Common myeloid progenitor, CD34-positive (primary cell): ENCODE measurements at regions not wholly inside any gene's neighbourhood (a gene's known extent, or its start where the extent isn't known, plus 50 kb on each side); places are given as distances from the start of the nearest gene placed in this dataset.
"Not testable (repeated sequence)": the region's sequence is repeated elsewhere in the genome, so short reads cannot be mapped to it uniquely, and the experiment has no call there.

ENCODE experiments used
- CTCF ChIA-PET: fragments of 350-600 bp; sonication (Branson Sonifier 250); formaldehyde crosslinking; loops from one replicate; lab custom pipeline; 2021; ENCODE audit warnings: antibody characterized with exemption; lab: Charles Lee
- POLR2A ChIA-PET: fragments of 350-600 bp; sonication (Branson Sonifier 250); formaldehyde crosslinking; loops from one replicate; lab custom pipeline; 2021; ENCODE audit warnings: antibody characterized with exemption; lab: Charles Lee
- DNase-seq, 3 donors: peaks; one replicate each; pipeline versions ENCODE4 v3.0.0 to v3.0.0-alpha.2; 2013
- H3K27ac ChIP-seq, 2 experiments: 1 replicate in 1 of 2; 2 replicates in 1 of 2; pipeline ENCODE4 v1.7.0; 2013; ENCODE audit warnings: inconsistent platforms in 2 of 2, low read length in 2 of 2, mild to moderate bottlenecking in 2 of 2, low read depth in 1 of 2, moderate library complexity in 1 of 2; ENCODE audit not compliant: severe bottlenecking in 2 of 2, insufficient read depth in 1 of 2, poor library complexity in 1 of 2
- H3K27me3 ChIP-seq, 5 experiments: replicated peaks in 2 of 5; 1 replicate in 3 of 5; 2 replicates in 2 of 5; pipeline versions ENCODE4 v1.6.1 to v1.7.0; 2013; ENCODE audit warnings: low read length in 4 of 5, mild to moderate bottlenecking in 2 of 5, moderate library complexity in 2 of 5, inconsistent platforms in 1 of 5; ENCODE audit not compliant: insufficient read depth in 5 of 5, control insufficient read depth in 4 of 5
- H3K36me3 ChIP-seq, 4 experiments: 1 replicate in 2 of 4; 2 replicates in 2 of 4; pipeline versions ENCODE4 v1.6.1 to v1.7.0; 2013; ENCODE audit warnings: low read length in 3 of 4, control low read depth in 1 of 4, mild to moderate bottlenecking in 1 of 4; ENCODE audit not compliant: control insufficient read depth in 4 of 4, insufficient read depth in 4 of 4
- H3K4me1 ChIP-seq, 4 experiments: 1 replicate in 3 of 4; 2 replicates in 1 of 4; pipeline versions ENCODE4 v1.6.1 to v1.7.1; 2013; ENCODE audit warnings: low read length in 3 of 4, mild to moderate bottlenecking in 3 of 4, control low read depth in 1 of 4, inconsistent platforms in 1 of 4, moderate library complexity in 1 of 4; ENCODE audit not compliant: control insufficient read depth in 4 of 4, insufficient read depth in 4 of 4; ENCODE audit errors: control extremely low read depth in 1 of 4
- H3K4me3 ChIP-seq, 7 experiments: 1 replicate in 4 of 7; 2 replicates in 3 of 7; pipeline versions ENCODE4 v1.5.1 to v1.7.0; 2013; ENCODE audit warnings: mild to moderate bottlenecking in 7 of 7, low read length in 6 of 7, moderate library complexity in 6 of 7, inconsistent platforms in 2 of 7, low read depth in 2 of 7, control low read depth in 1 of 7; ENCODE audit not compliant: insufficient read depth in 4 of 7, control insufficient read depth in 1 of 7; ENCODE audit errors: extremely low read depth in 1 of 7
- H3K9me3 ChIP-seq, 5 experiments: 1 replicate in 4 of 5; 2 replicates in 1 of 5; pipeline versions ENCODE4 v1.6.1 to v1.7.1; 2013; ENCODE audit warnings: low read length in 4 of 5, mild to moderate bottlenecking in 2 of 5, inconsistent platforms in 1 of 5, low read depth in 1 of 5, moderate library complexity in 1 of 5; ENCODE audit not compliant: control insufficient read depth in 4 of 5, insufficient read depth in 2 of 5; ENCODE audit errors: control extremely low read depth in 1 of 5
- WGBS: methylation state at CpG from one replicate; pipeline ENCODE4 v1.1.5; 2013; ENCODE audit not compliant: insufficient coverage; 5-methylcytosine and 5-hydroxymethylcytosine counted together

GRCh38 chr3:101913168-101913567 lies 63.9 kb downstream of the NFKBIZ start:
- no peaks in the 10 kb centered on the region for H3K9me3 ChIP-seq
- H3K36me3 ChIP-seq = no peaks in the 10 kb centered on the region
- no peak overlapping the region for H3K27ac ChIP-seq
- H3K4me3 ChIP-seq = no peak overlapping the region
- H3K27me3 ChIP-seq = no peaks in the 10 kb centered on the region
- CTCF ChIA-PET = no interaction called here
- H3K4me1 ChIP-seq = no peaks in the 10 kb centered on the region
- DNase-seq = no peak
- POLR2A ChIA-PET = no interaction called here
- WGBS = 100% methylated on average over 1 of the region's 2 CpGs

GRCh38 chr3:101917761-101918160 lies 68.4 kb downstream of the NFKBIZ start:
- H3K4me1 ChIP-seq, CTCF ChIA-PET, H3K4me3 ChIP-seq, H3K27me3 ChIP-seq, H3K9me3 ChIP-seq, H3K36me3 ChIP-seq, DNase-seq, H3K27ac ChIP-seq: not testable (repeated sequence)
- no CpG with 5 or more reads among the region's 2 CpGs for WGBS
- POLR2A ChIA-PET = interaction anchor here (1.2 kb wide), 1 partner anchor 68 kb away, joined by 3 read pairs; no protein-coding TSS in a partner anchor

- POLR2A ChIA-PET = interaction anchor here (0.7 kb wide), 1 partner anchor 15 kb away, joined by 3 read pairs; no protein-coding TSS in a partner anchor
- 100% methylated on average over 1 of the region's 3 CpGs for WGBS
- not testable (repeated sequence) for DNase-seq
Observed at GRCh38 chr3:101922151-101922725, 72.9 kb downstream of the NFKBIZ start.

GRCh38 chr3:101924621-101925020 lies 75.3 kb downstream of the NFKBIZ start:
- H3K4me3 ChIP-seq, POLR2A ChIA-PET, DNase-seq, H3K27me3 ChIP-seq, H3K36me3 ChIP-seq, H3K27ac ChIP-seq, H3K4me1 ChIP-seq, H3K9me3 ChIP-seq: not testable (repeated sequence)
- CTCF ChIA-PET = interaction anchor here (1.0 to 1.3 kb wide), 2 partner anchors 300 to 301 kb away, joined by 3 to 4 read pairs; no protein-coding TSS in a partner anchor
- WGBS = 89% methylated on average over 2 of the region's 2 CpGs

More at GRCh38 chr3:101922151-101922725, 72.9 kb downstream of the NFKBIZ start:
- not testable (repeated sequence) for H3K36me3 ChIP-seq, H3K9me3 ChIP-seq, H3K27me3 ChIP-seq, H3K27ac ChIP-seq, H3K4me1 ChIP-seq, H3K4me3 ChIP-seq
- CTCF ChIA-PET = interaction anchor here (1.4 kb wide), 1 partner anchor 173 kb away, joined by 3 read pairs; no protein-coding TSS in a partner anchor

GRCh38 chr3:101925124-101925523 lies 75.8 kb downstream of the NFKBIZ start:
- WGBS = 100% methylated on average over 1 of the region's 1 CpG
- POLR2A ChIA-PET, H3K27me3 ChIP-seq, H3K27ac ChIP-seq, H3K9me3 ChIP-seq, DNase-seq, H3K4me3 ChIP-seq, H3K36me3 ChIP-seq, H3K4me1 ChIP-seq: not testable (repeated sequence)
- CTCF ChIA-PET = interaction anchor here (1.0 to 1.3 kb wide), 2 partner anchors 299 to 300 kb away, joined by 3 to 4 read pairs; no protein-coding TSS in a partner anchor

GRCh38 chr3:101925564-101925963 lies 76.2 kb downstream of the NFKBIZ start:
- no peak overlapping the region for H3K27ac ChIP-seq
- ChIA-PET CTCF (no interaction called here), POLR2A (no interaction called here)

GRCh38 chr3:101926594-101927105 lies 77.3 kb downstream of the NFKBIZ start:
- H3K36me3 ChIP-seq = no peaks in the 10 kb centered on the region
- CTCF ChIA-PET = no interaction called here
- H3K9me3 ChIP-seq = no peaks in the 10 kb centered on the region
- POLR2A ChIA-PET = no interaction called here
- H3K27me3 ChIP-seq = no peaks in the 10 kb centered on the region
- H3K27ac ChIP-seq = no peak overlapping the region
- H3K4me1 ChIP-seq = peaks cover 0 to 9% (median 0%) of the 10 kb centered on the region in 4 experiments
- H3K4me3 ChIP-seq = no peak overlapping the region
- DNase-seq = no peak
- 79% methylated on average over 5 of the region's 7 CpGs for WGBS

More at GRCh38 chr3:101925564-101925963, 76.2 kb downstream of the NFKBIZ start:
- DNase-seq = no peak
- no peaks in the 10 kb centered on the region for H3K27me3 ChIP-seq
- no peaks in the 10 kb centered on the region for H3K9me3 ChIP-seq
- peaks cover 0 to 9% (median 0%) of the 10 kb centered on the region in 4 experiments for H3K4me1 ChIP-seq
- H3K4me3 ChIP-seq = no peak overlapping the region
- no CpG with 5 or more reads among the region's 2 CpGs for WGBS
- H3K36me3 ChIP-seq = no peaks in the 10 kb centered on the region
